Kidney capillary endothelial cell (primary cell): ENCODE measurements at regions not wholly inside any gene's neighbourhood (a gene's known extent, or its start where the extent isn't known, plus 50 kb on each side); places are given as distances from the start of the nearest gene placed in this dataset.
"Not testable (repeated sequence)": the region's sequence is repeated elsewhere in the genome, so short reads cannot be mapped to it uniquely, and the experiment has no call there.

Experiments used
- DNase-seq: peaks from one replicate; pipeline ENCODE4 v3.0.0-alpha.2; 2018; ENCODE audit warnings: low spot score

DNA sequence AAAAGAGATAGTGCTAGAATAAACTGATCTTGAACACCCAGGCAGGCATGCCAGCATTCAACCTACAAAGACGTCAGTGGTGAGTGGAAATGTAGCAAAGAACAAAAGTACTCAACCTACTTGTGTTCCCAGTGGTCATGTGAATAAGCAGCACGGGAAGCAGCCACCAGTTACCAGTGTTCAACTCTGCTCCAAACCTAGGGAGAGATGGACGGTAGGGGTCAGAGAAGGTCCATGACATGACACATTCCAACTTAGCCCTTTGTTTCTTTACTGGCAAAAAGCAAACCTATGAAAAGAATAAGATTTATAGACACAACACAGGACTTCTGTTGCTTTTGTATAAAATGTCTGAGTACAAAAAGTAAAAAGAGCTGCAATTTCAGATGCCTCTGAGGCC, 511.4 kb downstream of the XPNPEP1 start:
- no peak for DNase-seq

DNA sequence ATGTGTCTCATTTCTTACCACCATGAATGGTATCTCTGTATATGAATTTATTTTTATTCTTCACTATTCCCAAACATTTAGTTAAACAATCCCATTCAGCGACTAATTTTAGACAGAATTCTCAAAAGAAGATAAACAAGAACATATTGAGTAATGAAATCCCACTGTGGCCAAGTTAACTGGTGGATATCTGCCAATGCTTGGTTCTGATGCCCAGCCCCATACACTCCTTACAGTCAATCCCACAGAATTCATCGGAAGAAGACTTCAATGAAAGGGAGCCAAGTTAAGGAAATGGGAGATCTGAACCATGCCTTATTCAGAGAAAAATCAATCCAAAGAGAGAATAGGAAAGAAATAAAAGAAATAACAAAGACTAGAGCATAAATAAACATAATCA, 518.0 kb downstream of the XPNPEP1 start:
- DNase-seq: no peak

DNA sequence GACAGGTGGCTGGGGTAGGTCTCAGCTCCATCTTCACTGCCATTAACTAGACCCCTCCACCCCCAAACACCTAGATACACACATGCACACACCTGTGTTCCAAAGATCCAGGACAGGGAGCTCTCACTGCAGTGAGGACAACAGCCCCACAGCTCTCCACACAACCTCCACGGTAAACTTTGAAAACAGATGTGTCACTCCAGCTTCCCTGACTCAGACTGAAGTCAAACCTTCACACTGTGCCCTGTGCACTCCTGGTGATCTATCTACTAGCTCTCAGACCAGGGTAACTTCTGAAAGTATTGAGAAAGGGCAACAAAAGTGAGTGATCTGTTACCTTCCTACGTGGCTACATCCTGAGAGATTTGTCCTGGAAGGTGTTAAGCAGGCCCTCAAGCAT, 519.8 kb downstream of the XPNPEP1 start:
- no peak for DNase-seq

DNA sequence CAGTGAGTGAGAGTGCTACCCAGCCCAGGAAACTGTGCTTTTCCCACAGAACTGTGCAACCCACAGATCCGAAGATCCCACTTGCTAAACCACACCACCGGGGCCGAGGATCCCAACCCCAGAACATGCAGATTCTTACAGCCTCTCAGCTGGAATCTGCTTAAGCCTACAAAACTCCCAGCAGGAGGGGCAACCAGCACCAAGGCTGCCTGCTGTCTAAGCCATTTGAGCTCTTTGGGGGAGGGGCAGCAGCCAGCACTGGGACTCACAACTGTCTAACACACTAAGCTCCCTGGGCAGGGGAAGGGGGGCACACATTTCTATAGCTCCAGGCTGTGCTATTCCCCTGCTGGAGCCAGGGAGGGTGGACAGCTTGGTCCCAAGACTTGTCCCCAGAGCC, 529.9 kb downstream of the XPNPEP1 start:
- DNase-seq: no peak

DNA sequence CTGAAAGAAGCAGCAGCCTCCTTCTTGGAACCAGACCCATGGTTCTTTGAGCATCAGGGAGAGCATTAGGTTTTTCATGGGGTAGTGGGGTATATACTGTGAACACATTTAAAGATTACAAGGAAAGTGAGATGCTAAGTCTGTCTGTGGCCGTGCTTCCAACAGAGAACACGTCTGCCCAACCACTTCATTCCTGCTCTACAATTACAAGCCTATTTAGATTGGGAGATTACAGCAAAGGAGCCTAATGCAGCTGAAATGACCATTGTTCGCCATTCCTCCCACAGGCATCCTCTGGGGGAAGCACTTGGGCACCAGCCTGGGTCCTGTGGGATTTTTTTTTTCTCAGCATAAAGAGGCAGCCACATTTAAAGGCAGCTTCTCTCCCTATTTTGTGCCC, 536.4 kb downstream of the XPNPEP1 start:
- DNase-seq: no peak

DNA sequence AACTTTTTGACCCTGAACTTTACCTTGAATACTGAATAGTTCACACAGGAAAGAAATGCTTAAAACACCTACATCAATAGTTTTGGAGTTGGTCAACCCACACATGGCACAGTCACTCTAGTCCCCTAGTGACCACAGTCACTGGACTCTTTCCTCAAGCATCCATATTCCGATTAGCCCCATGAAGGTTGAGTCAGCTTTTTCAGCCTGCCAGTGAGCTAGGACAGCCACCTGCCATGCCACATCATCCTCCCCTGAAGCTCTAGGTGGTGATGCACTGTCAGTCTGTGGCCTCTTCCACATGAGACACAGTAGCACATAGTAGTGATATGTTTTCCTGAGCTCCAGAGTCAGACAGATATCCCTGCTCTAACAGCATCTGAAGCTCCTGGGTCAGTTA, 537.2 kb downstream of the XPNPEP1 start:
- no peak for DNase-seq

DNA sequence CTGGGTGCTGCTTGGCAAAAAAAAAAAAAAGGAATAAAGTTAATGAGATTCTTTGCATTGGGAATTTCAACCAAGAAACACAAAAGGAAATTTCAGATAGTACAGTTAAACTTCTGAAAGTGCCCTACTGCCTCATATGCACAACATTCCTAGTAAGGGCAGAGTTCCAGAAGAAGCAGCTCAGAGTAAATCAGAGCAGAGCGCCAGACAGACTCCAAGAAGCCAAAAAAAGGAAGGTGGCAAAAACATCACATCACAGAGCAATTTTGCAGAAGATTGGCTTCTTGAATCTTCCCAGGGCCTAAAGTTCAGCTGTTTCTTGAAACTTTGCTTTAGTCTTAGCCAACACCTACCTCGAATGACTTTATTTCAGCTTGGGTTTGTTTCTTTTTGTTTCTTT, 544.1 kb downstream of the XPNPEP1 start:
- DNase-seq: no peak

DNA sequence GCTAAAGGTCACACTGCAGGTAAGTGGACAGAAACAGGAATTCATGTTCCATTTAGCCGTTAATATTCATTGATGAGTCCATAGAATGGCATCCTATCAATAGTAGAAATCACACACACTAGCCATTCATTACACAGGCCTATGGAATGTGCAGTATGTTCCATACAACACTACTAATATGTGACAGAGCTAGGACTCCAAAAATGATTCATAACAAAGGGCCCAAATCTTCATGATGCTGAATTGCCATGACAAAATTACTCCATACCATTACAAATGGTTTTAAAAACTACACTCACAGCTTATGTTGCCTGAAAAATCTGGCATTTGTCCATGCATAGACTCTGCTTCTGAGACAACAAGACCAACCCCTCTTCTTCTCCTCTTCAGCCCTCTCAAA, 549.1 kb downstream of the XPNPEP1 start:
- DNase-seq: no peak

DNA sequence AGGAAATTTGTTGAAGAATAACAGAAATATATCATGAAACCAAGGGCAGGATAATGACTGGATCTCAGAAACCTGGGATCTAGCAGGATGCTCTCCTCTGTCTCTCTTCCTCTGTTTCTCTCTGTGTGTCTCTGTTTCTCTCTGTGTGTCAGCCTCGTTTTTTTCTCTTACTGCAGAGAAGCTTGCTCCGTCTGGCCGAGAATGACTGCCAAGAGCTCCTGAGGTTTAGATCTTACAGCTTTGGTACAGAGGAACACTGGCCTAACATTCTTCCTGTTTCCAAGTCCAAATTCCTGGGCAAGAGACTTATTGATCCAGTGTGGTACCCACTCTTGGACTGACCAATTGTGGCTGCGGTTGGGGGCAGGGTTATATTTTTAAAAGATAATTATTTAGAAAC, 564.0 kb downstream of the XPNPEP1 start:
- DNase-seq: no peak

DNA sequence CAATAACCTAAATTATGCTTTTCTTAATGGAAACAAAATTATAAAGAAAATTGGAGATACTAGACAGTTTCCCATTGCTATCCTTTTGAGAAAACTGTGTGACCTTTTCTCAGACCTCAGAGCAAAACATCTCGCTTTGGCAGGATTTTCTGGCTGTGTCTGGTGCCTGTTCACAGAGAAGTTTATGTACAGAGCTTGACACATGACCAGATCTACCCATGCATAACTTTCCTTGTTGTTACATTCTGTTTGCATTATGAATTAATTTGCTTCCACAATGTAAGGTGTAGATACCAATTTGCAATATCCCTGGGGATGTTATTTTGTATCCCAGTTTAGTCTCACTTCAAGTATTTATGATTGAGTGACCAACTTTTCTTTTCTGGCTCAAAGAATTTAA, 565.0 kb downstream of the XPNPEP1 start:
- no peak for DNase-seq

DNA sequence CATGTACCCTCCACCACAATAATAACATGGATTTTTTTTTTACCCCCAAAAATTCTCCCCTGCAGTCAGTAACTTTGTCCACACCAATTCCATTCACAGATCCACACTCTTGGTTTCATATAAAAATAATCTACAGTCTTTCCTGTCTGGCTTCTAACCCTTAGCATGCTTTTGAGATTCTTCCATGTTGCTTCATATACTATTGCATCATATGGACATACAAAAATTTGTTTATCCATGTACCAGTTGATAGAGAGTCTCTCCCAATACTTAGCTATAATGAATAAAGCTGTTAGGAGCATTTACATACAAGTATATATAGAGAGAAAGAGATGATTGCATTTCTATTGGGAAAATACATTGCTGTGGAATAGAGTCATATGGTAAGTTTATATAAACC, 575.0 kb downstream of the XPNPEP1 start:
- DNase-seq: no peak

DNA sequence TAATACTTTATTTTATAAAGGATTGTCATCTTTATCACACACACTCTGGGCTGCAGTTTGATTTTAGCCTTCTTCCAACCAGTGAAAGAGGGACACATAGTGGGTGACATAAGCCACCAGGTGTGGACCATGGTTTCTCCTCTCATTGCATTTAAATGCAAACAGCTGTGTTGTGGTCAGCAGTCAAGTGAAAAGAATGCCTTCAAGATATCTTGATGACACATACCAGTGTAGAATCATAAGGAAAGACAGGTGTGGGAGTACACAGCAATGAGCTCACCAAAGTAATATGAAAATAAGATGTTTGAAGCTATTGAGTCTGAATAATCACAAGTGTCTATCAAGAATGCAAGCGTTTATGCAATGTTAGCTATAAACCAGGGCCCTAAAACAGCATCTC, 580.0 kb downstream of the XPNPEP1 start:
- no peak for DNase-seq

DNA sequence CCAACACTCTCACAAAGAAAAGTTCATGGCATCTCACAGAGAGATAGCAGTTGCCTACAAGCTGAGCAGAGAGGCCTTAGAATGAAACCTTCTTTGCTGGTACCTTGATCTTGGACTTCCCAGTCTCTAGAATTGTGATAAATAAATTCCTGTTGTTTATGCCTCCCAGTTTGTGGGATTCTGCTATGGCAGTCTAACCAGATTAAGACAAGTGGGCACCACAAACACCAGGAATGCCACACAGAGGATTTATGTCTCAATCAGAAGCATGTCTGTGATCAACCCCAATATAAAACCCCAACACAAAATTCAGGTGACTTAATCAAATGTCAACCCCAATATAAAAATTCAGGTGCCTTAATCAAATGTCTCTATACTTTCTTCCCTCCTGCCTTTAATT, 581.3 kb downstream of the XPNPEP1 start:
- no peak for DNase-seq

DNA sequence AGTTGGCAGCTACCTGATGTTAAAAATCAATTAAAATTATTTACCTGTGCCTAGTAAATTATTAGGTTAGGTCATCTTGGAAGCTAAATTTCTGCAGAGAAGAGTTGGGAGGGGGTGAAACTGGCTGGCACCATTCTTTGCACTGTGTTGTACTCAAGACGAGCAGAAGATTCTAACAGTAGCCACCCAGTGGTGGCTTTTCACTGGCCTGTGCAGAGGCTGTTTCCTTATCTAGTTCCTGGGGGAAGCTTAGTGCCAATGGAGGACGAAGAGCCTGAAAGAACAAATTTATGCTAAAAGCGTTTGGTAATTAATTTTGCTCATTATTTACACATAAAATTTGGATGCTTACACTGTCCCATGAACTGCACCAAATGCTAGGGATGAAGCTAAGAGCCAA, 595.3 kb downstream of the XPNPEP1 start:
- DNase-seq: no peak

DNA sequence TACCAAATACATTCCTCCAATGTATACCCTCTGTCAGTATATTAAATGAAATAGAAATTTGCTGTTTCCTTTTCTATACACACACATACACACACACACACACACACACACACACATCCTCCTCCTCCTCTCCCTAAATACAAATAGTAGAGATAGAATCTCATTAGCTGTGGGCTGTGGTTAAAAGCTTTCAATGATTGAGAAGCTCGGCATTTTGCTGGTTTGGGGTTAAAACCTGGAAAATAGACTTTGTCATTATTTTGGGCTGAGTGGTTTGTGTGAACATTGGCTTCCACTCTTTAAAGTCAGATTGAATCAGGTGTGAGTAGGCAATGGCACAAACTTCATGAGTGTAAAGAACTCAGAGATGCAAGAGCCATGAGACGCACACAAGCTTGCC, 596.0 kb downstream of the XPNPEP1 start:
- no peak for DNase-seq

DNA sequence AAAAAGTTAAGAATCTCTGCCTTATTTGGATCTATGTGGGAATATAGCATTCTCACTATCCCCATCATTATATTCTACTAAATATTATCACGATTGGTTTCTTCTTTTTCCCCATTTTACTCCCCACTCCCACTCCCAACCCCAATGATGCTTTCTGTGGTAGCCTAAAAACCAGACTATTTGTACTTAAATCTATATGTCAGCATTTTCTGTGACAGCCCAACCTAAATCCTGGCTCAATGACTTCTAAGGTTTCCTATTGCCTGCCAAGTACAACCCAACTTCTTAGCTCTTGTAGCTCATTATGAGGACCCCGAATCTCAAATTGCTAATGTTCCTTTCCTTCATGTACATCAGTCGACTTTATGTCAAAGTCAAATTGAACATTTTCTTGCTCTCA, 598.6 kb downstream of the XPNPEP1 start:
- no peak for DNase-seq

DNA sequence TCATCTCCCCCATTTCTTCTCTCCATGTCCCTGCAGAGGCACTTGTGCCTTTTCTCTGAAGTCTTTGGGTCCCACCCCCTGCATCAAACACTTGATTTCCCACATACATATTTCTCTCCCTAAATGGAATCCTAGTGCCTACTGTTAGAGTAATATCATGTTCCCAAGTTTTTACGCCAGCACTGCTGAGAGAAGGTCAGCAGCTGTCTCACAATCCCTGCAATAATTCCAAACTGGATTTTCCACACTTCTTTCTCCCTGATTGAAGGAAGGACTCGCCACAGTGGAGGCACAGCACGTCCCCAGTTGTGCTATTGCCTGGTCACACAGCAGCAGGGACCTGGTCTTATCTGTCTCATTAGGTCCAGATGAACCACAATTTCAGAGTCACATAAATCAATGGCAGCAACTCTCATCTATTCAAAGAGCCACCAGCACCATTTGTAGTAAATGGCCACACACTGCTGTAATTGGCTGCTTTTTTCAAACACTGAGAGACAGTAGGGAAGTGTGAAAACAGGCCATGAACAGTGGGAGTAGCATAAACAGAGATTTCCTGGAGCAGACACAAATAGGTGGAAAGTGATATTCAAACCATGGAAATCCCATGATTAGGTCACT, 605.5 kb downstream of the XPNPEP1 start:
- DNase-seq: no peak

DNA sequence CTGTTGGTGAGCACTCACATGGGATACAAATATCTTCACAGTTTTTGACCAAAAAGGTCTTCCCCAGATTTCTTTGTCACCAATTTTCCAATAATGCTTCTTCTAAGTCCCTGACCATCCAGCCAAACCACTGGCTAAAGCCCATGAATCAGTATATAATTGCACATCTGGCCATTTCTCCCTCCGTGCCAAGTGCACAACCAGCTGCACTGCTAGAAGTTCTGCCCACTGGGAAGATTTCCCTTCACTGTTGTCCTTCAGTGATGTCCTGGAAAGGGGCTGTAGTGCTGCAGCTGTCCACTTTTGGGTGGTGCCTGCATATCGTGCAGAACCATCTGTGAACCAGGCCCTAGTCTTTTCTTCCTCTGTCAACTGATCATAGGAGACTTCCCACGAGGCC, 609.3 kb downstream of the XPNPEP1 start:
- DNase-seq: not testable (repeated sequence)

DNA sequence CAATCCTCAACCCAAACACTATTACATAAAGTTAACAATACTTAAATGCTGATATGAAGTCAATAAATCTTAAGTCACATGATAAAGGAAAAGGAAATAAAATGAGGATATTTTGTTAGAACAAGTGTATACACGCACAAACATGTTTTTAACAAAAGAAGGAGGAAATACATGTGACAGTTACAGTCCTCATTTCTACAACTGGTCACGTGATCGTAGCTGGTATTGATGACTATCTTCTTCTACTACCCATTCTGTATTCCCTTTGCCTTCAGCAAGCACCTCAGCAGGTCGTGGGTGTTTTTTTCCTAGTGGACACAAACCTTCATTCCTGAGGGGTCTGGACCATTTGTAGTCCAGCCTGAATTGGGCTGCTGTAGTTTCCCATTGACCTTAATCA, 610.8 kb downstream of the XPNPEP1 start:
- not testable (repeated sequence) for DNase-seq

DNA sequence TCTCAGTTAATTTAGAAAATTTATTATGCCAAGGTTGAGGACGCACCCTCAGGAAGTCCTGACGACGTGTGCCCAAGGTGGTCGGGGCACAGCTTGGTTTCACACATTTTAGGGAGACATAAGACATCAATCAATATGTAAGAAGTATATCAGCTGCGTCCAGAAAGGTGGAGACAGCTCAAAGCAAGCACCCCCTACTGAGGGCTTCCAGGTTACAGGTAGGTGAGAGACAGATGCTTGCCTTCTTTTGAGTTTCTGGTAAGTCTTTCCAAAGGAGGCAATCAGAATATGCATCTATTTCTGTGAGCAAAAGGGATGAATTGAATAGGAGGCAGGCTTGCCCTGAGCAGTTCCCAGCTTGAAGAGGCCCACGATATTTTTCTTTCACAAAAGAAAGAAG, 614.3 kb downstream of the XPNPEP1 start:
- DNase-seq: no peak

DNA sequence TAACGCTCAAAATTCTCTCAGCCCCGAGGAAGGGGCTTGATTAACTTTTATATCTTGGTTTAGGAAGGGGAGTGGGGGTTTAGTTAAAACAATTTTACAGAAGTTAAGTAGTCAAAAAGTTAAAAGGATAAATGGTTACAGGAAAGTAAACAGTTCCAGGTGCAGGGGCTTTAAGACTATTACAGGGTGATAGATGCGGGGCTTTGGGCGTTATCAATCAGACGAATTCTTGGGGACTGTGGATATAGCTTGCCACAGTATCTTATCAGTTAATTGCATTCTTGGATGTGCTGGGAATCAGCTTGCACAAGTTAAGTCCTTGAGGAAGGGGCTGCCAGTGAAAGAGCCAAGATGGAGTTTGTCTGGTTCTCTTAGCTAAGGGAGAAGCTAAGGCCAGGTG, 616.2 kb downstream of the XPNPEP1 start:
- DNase-seq: not testable (repeated sequence)

DNA sequence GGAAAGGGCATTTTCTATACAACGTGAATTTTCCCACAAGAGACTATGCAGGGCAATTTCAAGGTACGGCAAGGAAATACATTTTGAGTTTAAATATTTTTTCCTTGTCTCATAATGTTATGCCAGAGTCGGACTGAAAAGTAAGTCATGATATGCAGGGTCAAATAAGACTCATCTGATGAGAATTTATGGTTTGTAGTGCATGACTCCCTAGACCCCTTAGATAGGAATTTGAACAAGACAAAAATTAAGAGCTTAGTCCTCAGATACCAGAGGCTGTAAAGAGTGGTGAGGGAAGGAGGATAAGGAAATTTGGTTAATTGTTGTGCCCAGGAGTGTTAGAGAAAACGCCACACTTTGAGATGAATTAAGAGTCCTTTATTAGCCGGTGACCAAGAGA, 616.6 kb downstream of the XPNPEP1 start:
- DNase-seq: no peak

DNA sequence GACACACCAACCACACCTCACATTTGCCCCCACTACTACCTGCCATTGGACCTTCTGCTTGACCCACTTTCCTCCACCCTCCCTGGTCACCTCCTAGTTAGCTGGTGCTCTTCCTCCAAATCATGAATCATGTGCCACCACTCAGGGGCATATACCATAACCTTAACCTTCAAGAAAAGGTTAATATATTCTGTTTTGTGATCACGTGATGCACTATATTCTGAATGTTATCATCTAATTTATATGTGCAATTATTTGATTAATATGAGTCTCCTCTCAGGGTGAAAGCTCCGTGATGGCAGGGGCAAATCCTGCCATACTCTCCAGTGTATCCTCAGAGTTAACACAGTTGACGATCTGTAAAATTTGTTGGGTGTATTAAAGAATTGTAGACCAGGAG, 635.5 kb downstream of the XPNPEP1 start:
- no peak for DNase-seq

DNA sequence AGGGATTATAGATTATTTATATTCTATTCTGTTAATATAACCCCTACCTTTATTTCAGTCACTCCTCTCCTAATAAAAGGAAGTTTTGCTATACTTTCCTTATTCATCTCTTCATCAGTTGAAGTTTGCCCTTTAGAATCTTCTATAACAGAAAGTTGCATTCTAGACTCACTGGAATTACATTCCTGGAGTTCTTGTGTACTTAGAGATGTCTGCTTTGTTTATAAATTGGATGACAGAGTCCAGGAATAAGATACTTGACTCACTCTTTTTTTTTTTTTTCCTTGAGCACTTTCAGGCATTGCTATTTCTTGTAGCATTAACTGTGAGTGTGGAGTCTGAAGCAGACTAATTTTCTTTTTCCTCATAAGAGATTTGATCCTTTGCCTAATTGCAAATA, 640.8 kb downstream of the XPNPEP1 start:
- no peak for DNase-seq

DNA sequence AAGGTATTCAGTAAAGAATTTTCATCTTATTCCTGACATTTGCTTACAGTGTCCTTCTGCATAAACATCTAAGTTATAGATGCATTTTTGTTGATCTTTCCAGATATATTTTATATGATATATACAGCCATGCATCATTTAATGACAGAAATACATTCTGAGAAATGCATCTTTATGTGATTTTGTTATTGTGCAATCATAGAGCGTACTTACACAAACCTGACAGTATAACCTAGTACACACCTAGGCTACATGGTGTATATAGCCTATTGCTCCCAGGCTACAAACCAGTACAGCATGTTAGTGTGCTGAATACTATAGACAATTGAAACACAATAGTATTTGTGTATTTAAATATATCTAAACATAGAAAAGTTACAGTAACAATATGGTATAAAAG, 642.0 kb downstream of the XPNPEP1 start:
- DNase-seq: no peak
